IMR-90 (cell line): ENCODE measurements at regions not wholly inside any gene's neighbourhood (a gene's known extent, or its start where the extent isn't known, plus 50 kb on each side); places are given as distances from the start of the nearest gene placed in this dataset.

Source experiments
- ATAC-seq: fragments of 200-7000 bp; cut with Tn5 transposase; 2 replicates; pipeline ENCODE4 v1.9.1; 2020; ENCODE audit warnings: low read depth, mild to moderate bottlenecking, moderate library complexity
- BruUV-seq: library from RNA; stranded (reverse); fragments of 400-500 nt; replicated peaks from 2 replicates; lab custom pipeline; 2021; lab: Mats Ljungman, UMichigan
- CTCF ChIA-PET: fragments of 300-600 bp; formaldehyde crosslinking; extraction: SDS; loops from one replicate; lab custom pipeline; 2021; ENCODE audit warnings: antibody characterized with exemption; lab: Yijun Ruan, JAX
- POLR2A ChIA-PET: fragments of 300-600 bp; sonication (Branson Sonifier 250); formaldehyde crosslinking; loops from one replicate; lab custom pipeline; 2022; ENCODE audit warnings: antibody characterized with exemption; ENCODE audit not compliant: unreplicated experiment; lab: Charles Lee
- DNase-seq: peaks from one replicate; pipeline ENCODE4 v3.0.0; 2013
- H2AFZ ChIP-seq: replicated peaks from 2 replicates; pipeline ENCODE3; 2013; ENCODE audit warnings: low read length, mild to moderate bottlenecking; ENCODE audit not compliant: poor library complexity
- H2AK5ac ChIP-seq: 2 replicates; pipeline ENCODE4 v1.6.1; 2013; ENCODE audit warnings: low read depth, low read length, inconsistent platforms
- H2AK9ac ChIP-seq: replicated peaks from 2 replicates; pipeline ENCODE3; 2013; ENCODE audit warnings: mild to moderate bottlenecking, low read depth, low read length, moderate library complexity; ENCODE audit not compliant: poor library complexity
- H2BK120ac ChIP-seq: 2 replicates; pipeline ENCODE4 v1.6.1; 2013; ENCODE audit warnings: low read depth, low read length, inconsistent platforms
- H2BK15ac ChIP-seq: 3 replicates; pipeline ENCODE4 v1.6.1; 2013; ENCODE audit warnings: low read depth, low read length, inconsistent platforms
- H2BK20ac ChIP-seq: 2 replicates; pipeline ENCODE4 v1.6.1; 2013; ENCODE audit warnings: low read depth, mild to moderate bottlenecking, inconsistent platforms, low read length, moderate library complexity
- H2BK5ac ChIP-seq: 2 replicates; pipeline ENCODE4 v1.6.1; 2013; ENCODE audit warnings: mild to moderate bottlenecking, low read depth, low read length, inconsistent platforms; ENCODE audit not compliant: poor library complexity, severe bottlenecking
- H3K14ac ChIP-seq: replicated peaks from 2 replicates; pipeline ENCODE4 v1.6.1; 2013; ENCODE audit warnings: low read depth, low read length, inconsistent platforms
- H3K18ac ChIP-seq: 2 replicates; pipeline ENCODE4 v1.6.1; 2013; ENCODE audit warnings: low read depth, low read length, control low read depth
- H3K23ac ChIP-seq: 2 replicates; pipeline ENCODE4 v1.6.1; 2013; ENCODE audit warnings: low read depth, low read length, inconsistent platforms
- H3K27ac ChIP-seq: 2 replicates; pipeline ENCODE4 v1.5.1; 2013; ENCODE audit warnings: mild to moderate bottlenecking, control low read depth, low read length; ENCODE audit not compliant: insufficient read depth
- H3K27me3 ChIP-seq: 2 replicates; pipeline ENCODE4 v1.6.1; 2013; ENCODE audit warnings: low read length; ENCODE audit not compliant: control insufficient read depth, insufficient read depth
- H3K36me3 ChIP-seq: 2 replicates; pipeline ENCODE4 v1.6.1; 2013; ENCODE audit warnings: low read length, mixed read lengths; ENCODE audit not compliant: control insufficient read depth, insufficient read depth
- H3K4ac ChIP-seq: 2 replicates; pipeline ENCODE4 v1.6.1; 2013; ENCODE audit warnings: low read depth, low read length, inconsistent platforms
- H3K4me1 ChIP-seq: 2 replicates; pipeline ENCODE4 v1.6.1; 2013; ENCODE audit warnings: low read length, mixed read lengths; ENCODE audit not compliant: control insufficient read depth, insufficient read depth
- H3K4me2 ChIP-seq: 2 replicates; pipeline ENCODE4 v1.6.1; 2013; ENCODE audit warnings: low read depth, mild to moderate bottlenecking, control low read depth, low read length, moderate library complexity
- H3K4me3 ChIP-seq: 2 replicates; pipeline ENCODE4 v1.5.1; 2013; ENCODE audit warnings: low read depth, mild to moderate bottlenecking, control low read depth, low read length, moderate library complexity; ENCODE audit not compliant: insufficient read depth
- H3K56ac ChIP-seq: 2 replicates; pipeline ENCODE4 v1.6.1; 2013; ENCODE audit warnings: low read length, inconsistent platforms; ENCODE audit not compliant: insufficient read depth; ENCODE audit errors: extremely low read depth
- H3K79me1 ChIP-seq, 2 experiments: 2 replicates each; pipeline ENCODE4 v1.6.1; 2013; ENCODE audit warnings: low read length in 2 of 2, inconsistent platforms in 1 of 2, low read depth in 1 of 2
- H3K9ac ChIP-seq: 2 replicates; pipeline ENCODE4 v1.6.1; 2013; ENCODE audit warnings: low read depth, low read length, control low read depth
- H3K9me1 ChIP-seq: 2 replicates; pipeline ENCODE4 v1.6.1; 2013; ENCODE audit warnings: low read length, inconsistent platforms; ENCODE audit not compliant: insufficient read depth
- H3K9me3 ChIP-seq: 2 replicates; pipeline ENCODE4 v1.6.1; 2013; ENCODE audit warnings: low read length; ENCODE audit not compliant: control insufficient read depth, insufficient read depth
- H4K20me1 ChIP-seq: 2 replicates; pipeline ENCODE4 v1.6.1; 2013; ENCODE audit warnings: low read length, inconsistent platforms; ENCODE audit not compliant: insufficient read depth
- H4K5ac ChIP-seq: 2 replicates; pipeline ENCODE4 v1.6.1; 2013; ENCODE audit warnings: mild to moderate bottlenecking, low read depth, low read length, control low read depth
- H4K8ac ChIP-seq, 2 experiments: 2 replicates each; pipeline ENCODE4 v1.6.1; 2013; ENCODE audit warnings: low read depth in 2 of 2, low read length in 2 of 2, control low read depth in 1 of 2, inconsistent platforms in 1 of 2
- H4K91ac ChIP-seq: 2 replicates; pipeline ENCODE4 v1.6.1; 2013; ENCODE audit warnings: low read depth, low read length, inconsistent platforms; ENCODE audit not compliant: insufficient read depth
- BHLHE40 ChIP-seq: fragments of 150-350 bp; IDR thresholded peaks from 2 replicates; pipeline ENCODE4 v1.6.1; 2016; ENCODE audit warnings: mild to moderate bottlenecking, low read depth, low read length
- CEBPB ChIP-seq: IDR thresholded peaks from 2 replicates; pipeline ENCODE4 v1.6.1; 2012; ENCODE audit warnings: low read depth, low read length, improper control_type of control experiment
- CHD1 ChIP-seq: IDR thresholded peaks from 2 replicates; pipeline ENCODE4 v1.6.1; 2012; ENCODE audit warnings: low read depth, low read length, improper control_type of control experiment
- MAFK ChIP-seq: IDR thresholded peaks from 2 replicates; pipeline ENCODE4 v1.6.1; 2012; ENCODE audit warnings: low read depth, low read length, improper control_type of control experiment
- MAZ ChIP-seq: IDR thresholded peaks from 2 replicates; pipeline ENCODE4 v1.6.1; 2012; ENCODE audit warnings: low read depth, mild to moderate bottlenecking, low read length, improper control_type of control experiment, moderate library complexity, borderline replicate concordance
- NFE2L2 ChIP-seq: fragments of 150-350 bp; IDR thresholded peaks from 2 replicates; pipeline ENCODE4 v1.6.1; 2016; ENCODE audit warnings: low read depth, mild to moderate bottlenecking, low read length
- POLR2A ChIP-seq: IDR thresholded peaks from 2 replicates; pipeline ENCODE4 v1.6.1; 2012; ENCODE audit warnings: mild to moderate bottlenecking, low read depth, low read length
- RAD21 ChIP-seq: IDR thresholded peaks from 2 replicates; pipeline ENCODE4 v1.6.1; 2012; ENCODE audit warnings: low read length, improper control_type of control experiment
- RCOR1 ChIP-seq: IDR thresholded peaks from 2 replicates; pipeline ENCODE4 v1.6.1; 2012; ENCODE audit warnings: mild to moderate bottlenecking, low read length, improper control_type of control experiment; ENCODE audit not compliant: insufficient replicate concordance
- RFX5 ChIP-seq: IDR thresholded peaks from 2 replicates; pipeline ENCODE4 v1.8.0; 2012; ENCODE audit warnings: low read depth, mild to moderate bottlenecking, low read length, moderate library complexity
- WGBS, 2 experiments: methylation state at CpG; one replicate each; pipeline versions ENCODE4 v1.1.5 to v1.1.7; 2013; ENCODE audit warnings: missing lambda C conversion rate in 2 of 2; ENCODE audit not compliant: insufficient read length in 1 of 2; ENCODE audit errors: extremely low coverage in 2 of 2; 5-methylcytosine and 5-hydroxymethylcytosine counted together
- dilution Hi-C: fragments of 300-500 bp; cut with HindIII; formaldehyde crosslinking; loops from one replicate; pipeline ENCODE4 v1.14.3; 2018; ENCODE audit warnings: low sequenced_read_pairs; ENCODE audit not compliant: unreplicated experiment
- in situ Hi-C: fragments of 300-500 bp; cut with MboI; formaldehyde crosslinking; loops from 3 replicates; pipeline ENCODE4 v1.14.3; 2019; ENCODE audit warnings: low sequenced_read_pairs, inconsistent platforms, mixed read lengths
- intact Hi-C: fragments of 100-400 bp; cut with micrococcal nuclease; formaldehyde crosslinking; loops from 2 replicates; pipeline ENCODE4 v1.10.0; 2022
- TF ChIP-seq, protein P1 (sequence below): fragments of 150-350 bp; IDR thresholded peaks from 2 replicates; pipeline ENCODE4 v1.6.1; 2016; ENCODE audit warnings: low read depth, mild to moderate bottlenecking, low read length, moderate library complexity, borderline replicate concordance
- TF ChIP-seq, protein P2 (sequence below): conservative IDR thresholded peaks from 2 replicates; pipeline ENCODE4 v1.5.1; 2012; ENCODE audit warnings: mild to moderate bottlenecking, low read depth, low read length, improper control_type of control experiment
- TF ChIP-seq, protein P3 (sequence below): fragments of 150-350 bp; IDR thresholded peaks from 2 replicates; pipeline ENCODE4 v1.6.1; 2017; ENCODE audit warnings: mild to moderate bottlenecking, antibody characterized with exemption, low read length, low read depth

DNA sequence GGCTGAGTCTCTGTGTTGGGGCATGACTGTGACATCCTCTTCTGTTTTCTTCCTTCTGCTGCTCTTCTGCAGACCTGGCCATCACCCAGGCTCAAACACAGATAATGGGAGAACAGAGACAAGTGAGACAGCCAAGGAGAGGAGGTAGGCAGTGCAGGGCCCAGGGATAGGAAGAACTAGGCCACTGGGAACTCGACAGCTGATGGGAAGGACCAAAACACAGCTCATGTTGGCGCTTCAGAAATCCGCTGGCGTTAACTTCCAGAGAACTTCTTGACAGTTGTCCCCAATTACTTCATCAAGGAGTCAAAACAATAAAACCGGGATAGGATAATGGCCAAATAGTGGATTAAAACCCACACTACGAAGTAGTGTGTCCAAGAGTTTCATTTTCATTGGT lies 97.0 kb upstream of the PALS2 start:
- no peak for TF ChIP-seq CEBPB
- no peak for TF ChIP-seq CHD1
- no peak for TF ChIP-seq BHLHE40
- TF ChIP-seq, protein P1, sequence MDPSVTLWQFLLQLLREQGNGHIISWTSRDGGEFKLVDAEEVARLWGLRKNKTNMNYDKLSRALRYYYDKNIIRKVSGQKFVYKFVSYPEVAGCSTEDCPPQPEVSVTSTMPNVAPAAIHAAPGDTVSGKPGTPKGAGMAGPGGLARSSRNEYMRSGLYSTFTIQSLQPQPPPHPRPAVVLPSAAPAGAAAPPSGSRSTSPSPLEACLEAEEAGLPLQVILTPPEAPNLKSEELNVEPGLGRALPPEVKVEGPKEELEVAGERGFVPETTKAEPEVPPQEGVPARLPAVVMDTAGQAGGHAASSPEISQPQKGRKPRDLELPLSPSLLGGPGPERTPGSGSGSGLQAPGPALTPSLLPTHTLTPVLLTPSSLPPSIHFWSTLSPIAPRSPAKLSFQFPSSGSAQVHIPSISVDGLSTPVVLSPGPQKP: no peak
- TF ChIP-seq POLR2A: no peak
- TF ChIP-seq, protein P2, sequence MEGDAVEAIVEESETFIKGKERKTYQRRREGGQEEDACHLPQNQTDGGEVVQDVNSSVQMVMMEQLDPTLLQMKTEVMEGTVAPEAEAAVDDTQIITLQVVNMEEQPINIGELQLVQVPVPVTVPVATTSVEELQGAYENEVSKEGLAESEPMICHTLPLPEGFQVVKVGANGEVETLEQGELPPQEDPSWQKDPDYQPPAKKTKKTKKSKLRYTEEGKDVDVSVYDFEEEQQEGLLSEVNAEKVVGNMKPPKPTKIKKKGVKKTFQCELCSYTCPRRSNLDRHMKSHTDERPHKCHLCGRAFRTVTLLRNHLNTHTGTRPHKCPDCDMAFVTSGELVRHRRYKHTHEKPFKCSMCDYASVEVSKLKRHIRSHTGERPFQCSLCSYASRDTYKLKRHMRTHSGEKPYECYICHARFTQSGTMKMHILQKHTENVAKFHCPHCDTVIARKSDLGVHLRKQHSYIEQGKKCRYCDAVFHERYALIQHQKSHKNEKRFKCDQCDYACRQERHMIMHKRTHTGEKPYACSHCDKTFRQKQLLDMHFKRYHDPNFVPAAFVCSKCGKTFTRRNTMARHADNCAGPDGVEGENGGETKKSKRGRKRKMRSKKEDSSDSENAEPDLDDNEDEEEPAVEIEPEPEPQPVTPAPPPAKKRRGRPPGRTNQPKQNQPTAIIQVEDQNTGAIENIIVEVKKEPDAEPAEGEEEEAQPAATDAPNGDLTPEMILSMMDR: no peak
- TF ChIP-seq NFE2L2: no peak
- TF ChIP-seq, protein P3, sequence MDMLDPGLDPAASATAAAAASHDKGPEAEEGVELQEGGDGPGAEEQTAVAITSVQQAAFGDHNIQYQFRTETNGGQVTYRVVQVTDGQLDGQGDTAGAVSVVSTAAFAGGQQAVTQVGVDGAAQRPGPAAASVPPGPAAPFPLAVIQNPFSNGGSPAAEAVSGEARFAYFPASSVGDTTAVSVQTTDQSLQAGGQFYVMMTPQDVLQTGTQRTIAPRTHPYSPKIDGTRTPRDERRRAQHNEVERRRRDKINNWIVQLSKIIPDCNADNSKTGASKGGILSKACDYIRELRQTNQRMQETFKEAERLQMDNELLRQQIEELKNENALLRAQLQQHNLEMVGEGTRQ: no peak
- no peak for TF ChIP-seq MAZ
- TF ChIP-seq RCOR1: no peak
- no peak for TF ChIP-seq RAD21
- no peak for TF ChIP-seq RFX5
- no peak for TF ChIP-seq MAFK
- DNase-seq (no peak), ATAC-seq (no peak)
- no peaks in the 10 kb centered on the region for H4K20me1 ChIP-seq
- H3K56ac ChIP-seq: no peak overlapping the region
- 100% methylated on average over 1 of the region's 6 CpGs; no CpG with 5 or more reads in 1 of the 2 experiments for WGBS, 2 experiments
- peaks cover 12% of the 10 kb centered on the region for H3K4me1 ChIP-seq
- H3K4me3 ChIP-seq: no peak overlapping the region
- H3K23ac ChIP-seq: no peak overlapping the region
- no peak overlapping the region for H2AK9ac ChIP-seq
- in situ Hi-C loops: no loop called here
- H2BK5ac ChIP-seq: no peak overlapping the region
- H3K27ac ChIP-seq: no peak overlapping the region
- no peak overlapping the region for H4K8ac ChIP-seq
- no peaks in the 10 kb centered on the region for H3K27me3 ChIP-seq
- no peak overlapping the region for H3K9ac ChIP-seq
- dilution Hi-C loops: no loop called here
- no peak overlapping the region for H4K5ac ChIP-seq
- no peak overlapping the region for H2BK15ac ChIP-seq
- peak overlapping the region; percentile 17; the same call in 1 of the 2 replicates for H4K91ac ChIP-seq
- BruUV-seq: no TSS peak
- ChIA-PET POLR2A (no interaction called here), CTCF (no interaction called here)
- no peaks in the 10 kb centered on the region for H3K79me1 ChIP-seq
- no peak overlapping the region for H2BK20ac ChIP-seq
- H2AFZ ChIP-seq: no peak overlapping the region
- intact Hi-C loops: no loop called here
- no peaks in the 10 kb centered on the region for H3K36me3 ChIP-seq
- no peaks in the 10 kb centered on the region for H3K9me3 ChIP-seq
- H2BK120ac ChIP-seq: no peak overlapping the region
- no peak overlapping the region for H3K14ac ChIP-seq
- peak overlapping the region; percentile 33 for H3K18ac ChIP-seq
- no peak overlapping the region for H3K4ac ChIP-seq
- no peak overlapping the region; the same call in 1 of the 2 replicates for H2AK5ac ChIP-seq
- H3K4me2 ChIP-seq: no peak overlapping the region
- no peaks in the 10 kb centered on the region for H3K9me1 ChIP-seq
